HG02981 (cell line): ENCODE measurements at regions not wholly inside any gene's neighbourhood (a gene's known extent, or its start where the extent isn't known, plus 50 kb on each side); places are given as distances from the start of the nearest gene placed in this dataset.
"Not testable (repeated sequence)": the region's sequence is repeated elsewhere in the genome, so short reads cannot be mapped to it uniquely, and the experiment has no call there.

Experiments
- ATAC-seq: cut with Tn5 transposase; IDR thresholded peaks from one replicate; pipeline ENCODE4 v1.9.1; 2021; ENCODE audit warnings: mild to moderate bottlenecking, moderate library complexity; ENCODE audit not compliant: unreplicated experiment

DNA sequence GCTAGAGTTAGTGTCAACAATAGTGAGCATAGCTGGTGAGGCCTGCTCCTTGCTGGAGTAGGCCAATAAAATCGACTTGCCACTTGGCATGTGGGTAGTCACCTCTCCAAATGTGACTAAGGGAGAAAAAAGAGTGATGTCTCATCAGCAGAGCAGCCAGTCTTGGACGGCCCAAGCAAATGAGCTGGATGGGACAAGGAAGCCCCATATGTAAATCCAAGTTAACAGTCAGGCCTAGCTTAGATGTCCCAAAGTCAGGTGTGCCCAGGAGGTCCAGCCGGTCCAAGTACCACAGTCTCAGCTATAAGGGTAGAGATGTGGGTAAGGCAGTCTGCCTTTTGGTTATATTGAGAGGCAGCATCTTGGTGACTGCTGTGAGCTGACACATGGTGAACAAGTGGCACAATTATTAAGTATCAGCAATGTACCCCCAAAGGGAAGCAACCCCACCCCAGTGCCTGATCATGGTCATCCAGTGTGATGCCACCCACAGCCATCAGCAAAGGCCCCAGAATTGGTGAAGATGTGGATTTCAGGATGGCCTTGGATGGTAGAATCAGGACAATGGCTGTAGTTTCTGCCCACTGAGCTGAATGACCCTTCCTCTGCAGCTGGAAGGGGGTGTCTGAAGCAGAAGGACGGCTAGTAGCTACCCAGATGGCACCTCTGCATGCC is 83.4 kb downstream of the TNFRSF13B start:
- ATAC-seq: no peak

GRCh38 chr17:16887523-16888095 is 84.3 kb downstream of the TNFRSF13B start:
- ATAC-seq: no peak

GRCh38 chr17:16886655-16887322 is 85.1 kb downstream of the TNFRSF13B start:
- peak; percentile 84 for ATAC-seq

DNA sequence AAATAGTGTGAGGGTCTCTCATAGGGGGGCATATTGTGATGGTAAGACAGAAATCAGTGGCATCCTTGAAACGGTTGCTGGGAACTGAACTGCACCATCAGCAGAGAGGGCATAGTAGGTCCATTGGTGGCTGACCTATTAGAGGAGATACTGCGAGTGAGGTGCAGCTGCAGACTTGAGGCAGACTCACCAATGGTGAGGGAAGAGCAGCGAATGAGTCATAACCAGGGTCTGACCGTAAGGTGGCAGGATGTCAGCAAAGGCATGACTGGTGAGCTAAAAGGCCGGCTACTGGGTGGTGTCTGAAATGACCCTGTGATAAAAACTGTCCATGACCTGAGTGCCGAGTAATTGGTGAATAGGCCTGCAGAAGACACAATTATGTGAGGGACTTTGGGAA is 86.7 kb downstream of the TNFRSF13B start:
- not testable (repeated sequence) for ATAC-seq

DNA sequence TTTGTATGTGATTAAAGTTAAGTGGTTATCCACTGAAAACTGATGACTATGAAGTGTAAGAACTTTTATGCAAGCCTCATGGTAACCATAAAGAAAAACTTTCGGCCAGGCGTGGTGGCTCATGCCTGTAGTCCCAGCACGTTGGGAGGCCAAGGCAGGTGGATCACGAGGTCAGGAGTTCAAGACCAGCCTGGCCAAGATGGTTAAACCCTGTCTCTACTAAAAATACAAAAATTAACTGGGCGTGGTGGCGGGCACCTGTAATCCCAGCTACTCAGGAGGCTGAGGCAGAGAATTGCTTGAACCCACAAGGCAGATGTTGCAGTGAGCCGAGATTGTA is 89.0 kb downstream of the TNFRSF13B start:
- ATAC-seq: not testable (repeated sequence)

DNA sequence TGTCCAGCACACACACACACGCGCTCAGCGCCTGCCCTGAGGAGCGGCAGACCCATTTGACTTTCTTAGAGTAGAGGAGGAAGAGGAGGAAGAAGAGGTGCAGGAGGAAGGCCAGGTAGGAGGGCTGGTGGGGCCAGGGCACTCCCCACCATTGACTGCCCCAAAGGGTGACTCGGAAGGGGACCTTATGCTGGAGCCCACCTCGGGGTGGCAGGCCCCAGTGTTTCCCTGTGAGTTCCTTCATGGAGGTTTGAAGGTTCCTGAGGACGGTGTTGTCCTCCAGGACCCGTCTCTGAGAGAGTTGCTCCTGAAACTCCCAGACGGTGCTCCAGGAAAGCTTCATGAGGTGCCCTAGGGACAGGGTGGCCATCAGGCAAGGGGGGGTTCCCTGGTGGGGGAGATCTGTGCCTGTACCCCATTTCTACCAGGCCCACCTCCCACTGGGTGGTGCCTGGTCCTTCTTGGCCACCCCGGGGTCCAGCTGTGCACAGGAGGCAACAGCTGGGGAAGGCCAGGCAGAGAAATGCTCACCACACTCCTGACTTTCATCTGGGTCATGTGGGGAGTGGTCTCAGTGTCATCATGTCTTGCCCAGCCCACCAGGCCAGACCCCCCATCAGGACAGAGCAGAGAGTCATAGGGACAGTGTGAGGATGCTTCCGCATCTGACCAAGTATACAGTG is 89.5 kb downstream of the TNFRSF13B start:
- no peak for ATAC-seq

GRCh38 chr17:16881239-16881924 is 90.5 kb downstream of the TNFRSF13B start:
- no peak for ATAC-seq

DNA sequence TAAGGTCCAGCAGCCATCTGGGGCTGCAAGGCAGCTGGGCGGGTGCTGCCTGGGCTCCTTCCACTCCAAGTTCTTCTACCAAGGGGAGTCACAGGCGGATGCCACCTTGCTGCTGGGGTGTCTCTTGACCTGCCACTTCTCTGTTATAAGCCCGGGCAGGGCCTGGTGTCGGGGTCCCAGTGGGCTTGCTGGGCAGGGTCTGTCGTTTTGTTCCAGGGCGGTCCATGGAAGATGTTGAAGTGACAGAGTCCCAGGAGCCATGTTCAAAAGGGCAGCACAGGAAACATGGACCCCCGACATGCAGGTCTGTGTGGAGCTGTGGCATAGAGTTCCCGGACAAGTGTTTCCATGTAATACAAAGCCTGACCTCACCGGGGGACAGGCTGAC is 91.1 kb downstream of the TNFRSF13B start:
- ATAC-seq: no peak

DNA sequence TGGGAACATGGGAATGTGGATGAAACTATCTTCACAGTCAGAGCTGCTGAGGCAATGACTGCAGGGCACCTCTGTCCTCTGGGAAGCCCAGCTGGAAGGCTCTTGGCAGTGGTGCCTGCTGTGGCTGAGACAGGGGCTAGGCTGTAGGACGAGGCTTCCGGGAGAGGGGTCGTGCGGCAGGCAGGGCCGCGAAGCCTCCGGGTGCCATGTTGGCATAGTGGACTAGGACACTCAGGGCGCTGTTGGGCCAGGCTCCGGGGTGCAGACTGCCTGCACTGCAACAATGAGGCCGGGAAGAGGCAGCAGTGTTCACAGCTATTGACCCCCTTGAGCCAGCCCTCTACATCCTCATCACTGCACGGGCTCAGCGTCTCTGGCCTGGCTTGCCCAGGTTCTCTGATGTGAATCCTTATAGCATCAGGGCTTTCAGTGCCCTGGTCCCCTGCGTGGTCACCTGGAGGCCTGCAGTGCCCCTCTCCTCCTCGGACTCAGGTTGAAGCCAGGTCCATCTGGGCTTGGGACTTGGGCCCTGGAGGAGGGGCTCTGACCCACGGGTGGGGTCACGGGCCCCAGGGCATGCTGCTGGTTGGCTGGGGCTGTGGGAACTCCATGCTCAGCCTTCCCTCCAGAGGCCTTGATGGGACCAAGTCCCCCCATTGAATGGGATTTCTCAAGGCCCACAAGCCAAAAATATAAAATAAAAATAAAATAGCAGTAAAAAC is 91.6 kb downstream of the TNFRSF13B start:
- no peak for ATAC-seq

DNA sequence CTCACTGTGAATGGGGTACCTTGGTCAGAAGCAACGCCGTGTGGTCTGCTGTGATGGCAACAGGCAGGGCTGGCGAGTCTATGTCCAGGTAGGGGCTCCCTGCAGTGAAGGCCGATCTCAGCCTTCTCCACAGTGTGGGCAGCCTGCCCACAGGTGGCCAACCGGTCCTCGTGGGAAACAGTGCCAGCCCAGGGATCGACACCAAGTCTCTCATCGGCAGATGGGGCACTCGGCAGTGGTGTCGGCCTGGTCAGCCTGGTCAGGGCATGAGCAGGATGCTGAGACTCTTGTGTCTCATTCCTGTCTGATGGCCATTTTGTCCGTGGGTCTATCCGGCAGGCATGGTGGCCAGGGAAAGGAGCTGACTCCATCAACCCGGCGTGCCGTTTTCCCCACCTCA is 92.2 kb downstream of the TNFRSF13B start:
- no peak for ATAC-seq

DNA sequence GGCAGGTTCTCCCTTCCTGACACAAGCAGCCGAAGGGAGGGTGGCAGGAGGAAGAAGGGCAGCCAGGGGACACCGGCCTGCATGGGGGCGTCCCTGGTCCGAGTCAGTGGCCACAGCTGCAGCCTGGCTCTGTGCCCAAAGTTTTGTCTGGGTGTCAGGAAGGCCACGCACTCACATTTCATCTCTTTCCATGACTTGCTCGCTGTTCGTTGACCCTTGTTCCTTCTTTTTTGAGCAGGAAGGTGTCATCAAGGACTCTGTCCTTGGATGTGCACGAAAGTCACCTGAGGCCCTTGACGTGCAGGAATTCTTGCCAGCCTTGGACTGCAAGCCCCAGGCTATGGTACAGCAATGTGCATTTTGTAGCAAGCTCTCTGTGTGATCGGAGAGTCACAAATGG is 93.3 kb downstream of the TNFRSF13B start:
- no peak for ATAC-seq

DNA sequence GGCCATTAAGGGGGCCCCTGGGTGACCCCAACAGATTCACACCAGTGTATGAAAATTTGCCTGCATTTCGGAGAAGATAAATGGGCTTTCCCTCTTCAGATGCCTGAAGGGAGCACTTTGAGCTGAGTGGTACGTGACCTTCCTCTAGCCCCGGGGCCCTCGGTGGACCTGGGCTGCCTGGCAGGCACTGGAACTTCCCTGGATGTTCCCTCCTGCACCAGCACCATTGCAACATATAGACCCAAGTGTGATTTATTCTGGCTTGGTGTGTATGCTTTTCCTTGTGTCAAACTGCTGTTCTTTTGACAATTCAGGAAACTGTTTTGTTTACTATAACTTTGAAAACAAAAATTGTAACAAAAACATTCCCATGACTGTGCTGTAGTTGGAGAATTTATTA is 93.8 kb downstream of the TNFRSF13B start:
- ATAC-seq: no peak

- no peak for ATAC-seq
Observed at GRCh38 chr17:16877099-16877498, 94.8 kb downstream of the TNFRSF13B start.

- no peak for ATAC-seq
Observed at GRCh38 chr17:16875662-16876061, 96.3 kb downstream of the TNFRSF13B start.

- not testable (repeated sequence) for ATAC-seq
Observed at GRCh38 chr17:16874216-16874615, 97.7 kb downstream of the TNFRSF13B start.

DNA sequence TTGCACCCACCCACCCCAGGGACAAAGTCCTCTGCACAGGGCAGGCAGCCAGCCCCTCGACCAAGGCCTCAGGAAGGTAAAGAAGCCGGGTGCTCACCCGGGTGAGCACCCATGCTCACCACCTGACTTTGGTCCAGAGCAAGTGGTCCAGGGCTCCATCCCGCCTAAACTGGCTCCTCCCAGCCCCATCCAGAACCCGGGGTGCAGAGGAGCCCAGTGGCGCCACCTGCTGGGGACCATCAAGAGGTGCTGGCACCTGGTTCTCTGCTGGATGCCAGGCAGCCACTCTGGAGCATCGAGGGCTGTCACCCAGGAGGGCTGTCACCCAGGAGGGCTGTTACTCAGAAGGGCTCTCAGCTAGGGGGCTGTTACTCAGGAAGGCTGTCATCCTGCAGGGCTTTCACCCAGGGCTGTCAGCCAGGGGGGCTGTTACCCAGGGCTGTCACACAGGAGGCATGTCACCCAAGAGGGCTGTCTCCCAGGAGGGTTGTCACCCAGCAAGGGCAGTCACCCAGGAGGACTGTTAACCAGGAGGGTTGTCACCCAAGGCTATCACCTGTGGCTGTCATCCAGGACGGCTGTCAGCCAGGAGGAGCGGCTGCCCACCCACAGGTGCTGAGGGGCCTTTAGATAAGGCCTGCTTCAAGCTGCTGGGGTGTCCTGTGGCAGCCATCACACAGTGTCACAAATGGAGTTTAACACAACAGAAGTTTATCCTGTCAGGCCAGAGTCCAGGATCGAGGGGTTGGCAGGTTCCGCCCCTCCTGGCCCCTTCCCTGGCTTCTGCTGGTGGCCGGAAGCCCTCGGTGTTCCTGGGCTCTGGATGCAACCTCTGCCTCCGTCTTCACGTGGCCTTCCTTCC is 98.5 kb downstream of the TNFRSF13B start:
- no peak for ATAC-seq

DNA sequence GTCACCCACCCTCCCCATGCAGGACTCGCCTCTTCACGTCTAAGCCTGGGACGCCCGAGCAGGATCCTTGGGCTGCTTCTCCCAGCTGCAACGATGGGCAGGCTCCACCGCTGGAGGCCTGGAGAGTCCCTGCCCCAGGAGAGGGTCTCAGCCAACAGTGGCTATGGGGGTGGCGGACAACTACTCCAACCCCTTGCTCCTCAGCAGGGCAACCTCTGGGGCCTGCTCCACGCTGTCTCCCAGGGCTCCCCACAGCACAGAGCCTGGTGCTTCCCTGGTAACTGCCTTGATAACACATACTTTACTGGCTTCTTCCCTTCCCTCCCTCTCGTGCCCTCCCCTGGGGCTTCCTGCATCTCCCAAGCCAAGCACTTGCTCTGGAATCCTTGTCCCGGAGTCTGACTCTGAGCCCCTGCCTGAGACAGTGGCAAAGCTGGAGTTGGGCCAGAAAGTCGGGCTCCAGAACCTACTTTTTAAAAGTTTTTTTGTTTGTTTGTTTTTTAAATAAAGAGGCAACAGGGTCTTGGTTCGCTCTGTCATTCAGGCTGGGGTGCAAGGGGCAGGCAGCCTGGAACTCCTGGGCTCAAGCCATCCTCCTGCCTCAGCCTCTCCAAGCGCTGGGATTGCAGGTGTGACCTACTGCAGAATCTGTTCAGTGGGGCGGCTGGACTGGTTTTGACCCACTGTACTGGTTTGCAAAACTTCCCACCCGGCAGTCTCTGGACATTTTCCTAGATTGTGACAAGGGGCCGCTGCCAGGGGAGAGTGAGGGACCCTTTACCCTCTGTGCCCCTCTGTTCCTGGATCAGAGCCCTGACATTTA is 99.4 kb downstream of the TNFRSF13B start:
- no peak for ATAC-seq

DNA sequence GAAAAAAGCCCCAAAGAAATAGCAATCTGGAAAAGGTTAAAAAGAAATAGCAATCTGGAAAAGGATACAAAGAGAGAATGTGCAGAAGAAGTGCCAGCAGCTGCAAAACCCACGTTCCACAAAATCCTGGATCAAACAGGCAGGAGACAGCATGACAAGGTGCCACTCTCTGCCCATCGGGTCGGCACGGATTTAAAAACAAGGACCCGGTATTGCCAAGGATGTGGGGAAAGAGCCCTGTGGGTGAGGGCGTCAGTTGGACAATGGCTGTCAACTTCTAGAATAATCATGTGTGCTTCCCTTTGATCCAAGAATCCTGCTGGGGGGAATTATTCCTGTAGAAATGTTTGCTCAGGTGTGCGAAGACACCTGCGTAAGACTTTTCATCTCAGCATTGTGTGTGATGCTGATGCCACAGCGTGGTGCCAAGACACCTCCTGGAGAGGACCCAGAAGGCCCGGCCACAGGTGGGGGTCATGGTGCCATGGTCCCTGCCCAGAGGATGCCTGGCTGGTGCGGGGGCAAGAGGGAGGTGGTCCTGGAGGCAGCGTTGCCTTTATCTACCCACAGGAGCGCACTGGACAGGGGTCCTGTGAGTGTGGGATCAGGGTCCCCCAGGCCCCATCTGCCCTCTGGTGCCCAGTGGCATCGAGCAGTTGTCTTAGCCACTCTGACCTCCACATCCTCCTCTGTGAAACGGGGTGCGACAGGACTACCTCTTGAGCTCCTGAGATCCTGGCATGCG is 100.3 kb downstream of the TNFRSF13B start:
- ATAC-seq: not testable (repeated sequence)
